ENCODE measurements at regions not wholly inside any gene's neighbourhood (a gene's known extent, or its start where the extent isn't known, plus 50 kb on each side); places are given as distances from the start of the nearest gene placed in this dataset.

DNA sequence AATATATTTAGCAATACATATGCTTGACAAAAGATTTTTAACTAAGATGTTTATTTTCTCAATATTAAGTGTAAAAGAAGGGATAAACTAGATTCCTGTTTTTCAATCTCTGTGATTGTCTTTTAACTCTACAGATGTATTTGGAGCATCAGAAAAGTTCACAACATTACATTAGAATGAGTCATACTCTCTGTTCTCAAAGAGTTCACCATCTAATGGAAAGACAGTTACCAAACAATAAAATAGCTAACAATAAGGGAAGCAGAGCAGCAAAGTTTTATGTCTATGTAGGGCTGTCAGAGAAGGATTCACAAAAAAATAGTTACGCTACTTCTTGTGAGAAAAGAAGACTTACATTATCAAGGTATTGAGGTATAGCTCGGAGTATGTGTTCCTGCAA lies 109.2 kb upstream of the MAP2 start:
- Histone ChIP-seq H3K4me3 (ENCODE audit: low read length) (no peak overlapping the region), H3K4me2 (ENCODE audit: low read length) (no peak overlapping the region), H3K9ac (ENCODE audit: low read depth, low read length) (no peak overlapping the region), H3K9me3 (replicated peaks; ENCODE audit: low read length) (no peaks in the 10 kb centered on the region), H3K27me3 (ENCODE audit: control insufficient read depth, insufficient read depth, low read length) (peaks cover 3% of the 10 kb centered on the region), H3K4me1 (ENCODE audit: control insufficient read depth, insufficient read depth, low read length) (no peaks in the 10 kb centered on the region), H3K36me3 (ENCODE audit: insufficient read depth, low read length) (no peaks in the 10 kb centered on the region)

DNA sequence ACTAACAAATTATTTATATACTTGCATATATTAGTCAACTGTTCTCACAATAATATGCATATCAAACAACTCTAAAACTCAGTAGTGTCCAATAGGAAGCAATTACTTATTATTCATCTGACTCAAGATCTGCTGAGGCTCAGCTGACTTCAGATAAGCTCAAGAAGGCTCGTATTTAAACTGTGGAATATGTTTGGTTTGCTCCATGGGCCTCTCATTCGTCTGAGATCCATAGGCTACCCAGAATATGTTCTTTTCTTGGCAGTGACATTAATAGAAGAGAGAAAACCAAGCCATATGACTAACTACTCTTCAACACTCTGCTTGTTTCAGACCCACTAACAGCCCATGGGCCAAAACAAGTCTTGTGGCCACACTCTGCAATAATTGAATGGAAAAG lies 107.7 kb upstream of the MAP2 start:
- Histone ChIP-seq H3K36me3 (ENCODE audit: insufficient read depth, low read length) (no peaks in the 10 kb centered on the region), H3K9ac (ENCODE audit: low read depth, low read length) (no peak overlapping the region), H3K27me3 (ENCODE audit: control insufficient read depth, insufficient read depth, low read length) (no peaks in the 10 kb centered on the region), H3K4me3 (ENCODE audit: low read length) (no peak overlapping the region), H3K4me1 (ENCODE audit: control insufficient read depth, insufficient read depth, low read length) (peaks cover 3% of the 10 kb centered on the region), H3K9me3 (replicated peaks; ENCODE audit: low read length) (no peaks in the 10 kb centered on the region), H3K4me2 (ENCODE audit: low read length) (no peak overlapping the region)

DNA sequence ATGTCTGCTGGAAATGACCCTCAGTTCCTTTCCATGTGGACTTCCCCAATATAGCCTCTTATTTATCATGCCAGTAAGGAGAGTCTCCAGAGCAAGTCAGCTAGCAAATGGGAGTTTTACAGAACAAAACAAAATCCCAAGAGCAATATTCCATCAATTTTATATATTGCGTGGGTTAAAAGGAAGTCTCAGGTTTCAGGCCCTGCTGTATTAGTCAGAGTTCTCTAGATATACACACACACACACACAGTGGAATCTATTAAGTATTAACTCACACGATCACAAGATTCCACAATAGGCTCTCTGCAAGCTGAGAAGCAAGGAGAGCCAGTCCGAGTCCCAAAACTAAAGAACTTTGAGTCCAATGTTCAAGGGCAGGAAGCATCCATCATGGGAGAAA lies 102.8 kb upstream of the MAP2 start:
- no peaks in the 10 kb centered on the region for H3K9me3 ChIP-seq (replicated peaks; ENCODE audit: low read length)
- H3K9ac ChIP-seq (ENCODE audit: low read depth, low read length) = no peak overlapping the region
- H3K4me3 ChIP-seq (ENCODE audit: low read length) = no peak overlapping the region
- peak overlapping the region; percentile 21 for H3K4me2 ChIP-seq (ENCODE audit: low read length)
- H3K36me3 ChIP-seq (ENCODE audit: insufficient read depth, low read length) = no peaks in the 10 kb centered on the region
- peaks cover 9% of the 10 kb centered on the region for H3K4me1 ChIP-seq (ENCODE audit: control insufficient read depth, insufficient read depth, low read length)
- H3K27me3 ChIP-seq (ENCODE audit: control insufficient read depth, insufficient read depth, low read length) = no peaks in the 10 kb centered on the region

DNA sequence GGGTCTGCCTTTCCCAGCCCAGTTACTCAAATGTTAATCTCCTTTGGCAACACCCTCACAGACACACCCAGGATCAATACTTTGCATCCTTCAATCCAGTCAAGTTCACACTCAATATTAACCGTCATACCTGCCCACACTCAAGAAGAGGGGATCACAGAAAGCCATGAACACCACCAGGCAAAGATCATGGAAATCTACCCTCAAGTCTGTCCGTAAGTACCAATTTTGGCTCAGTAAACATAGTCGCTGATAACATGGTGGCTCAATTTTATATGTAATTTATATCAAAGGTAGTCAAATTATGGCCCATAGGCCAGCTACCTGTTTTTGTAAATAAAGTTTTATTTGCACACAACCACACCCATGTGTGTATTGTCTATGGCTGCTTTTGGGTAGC lies 102.3 kb upstream of the MAP2 start:
- Histone ChIP-seq H3K27me3 (ENCODE audit: control insufficient read depth, insufficient read depth, low read length) (no peaks in the 10 kb centered on the region), H3K4me1 (ENCODE audit: control insufficient read depth, insufficient read depth, low read length) (peaks cover 9% of the 10 kb centered on the region), H3K36me3 (ENCODE audit: insufficient read depth, low read length) (no peaks in the 10 kb centered on the region), H3K4me3 (ENCODE audit: low read length) (no peak overlapping the region), H3K4me2 (ENCODE audit: low read length) (peak overlapping the region; percentile 21), H3K9me3 (replicated peaks; ENCODE audit: low read length) (no peaks in the 10 kb centered on the region), H3K9ac (ENCODE audit: low read depth, low read length) (no peak overlapping the region)

DNA sequence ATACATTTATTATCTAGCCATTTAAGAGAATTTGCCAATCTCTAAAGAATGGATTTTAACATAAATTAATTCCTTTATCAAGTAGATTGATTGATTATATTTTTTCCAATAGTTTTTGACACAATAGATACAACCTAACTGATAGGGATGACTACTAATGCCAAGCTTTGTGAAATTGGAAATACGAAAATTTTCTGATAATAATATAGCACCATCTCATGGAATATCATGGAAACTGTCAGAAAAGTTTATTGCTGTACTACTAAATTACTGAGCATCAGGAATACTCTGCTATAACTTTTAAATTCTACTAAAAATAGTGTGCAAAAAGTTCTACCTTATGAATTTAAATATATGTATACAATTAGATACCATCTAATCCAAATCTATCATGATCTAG lies 101.8 kb upstream of the MAP2 start:
- Histone ChIP-seq H3K4me1 (ENCODE audit: control insufficient read depth, insufficient read depth, low read length) (peaks cover 9% of the 10 kb centered on the region), H3K36me3 (ENCODE audit: insufficient read depth, low read length) (no peaks in the 10 kb centered on the region), H3K9me3 (replicated peaks; ENCODE audit: low read length) (no peaks in the 10 kb centered on the region), H3K9ac (ENCODE audit: low read depth, low read length) (no peak overlapping the region), H3K27me3 (ENCODE audit: control insufficient read depth, insufficient read depth, low read length) (no peaks in the 10 kb centered on the region), H3K4me3 (ENCODE audit: low read length) (no peak overlapping the region), H3K4me2 (ENCODE audit: low read length) (no peak overlapping the region)

DNA sequence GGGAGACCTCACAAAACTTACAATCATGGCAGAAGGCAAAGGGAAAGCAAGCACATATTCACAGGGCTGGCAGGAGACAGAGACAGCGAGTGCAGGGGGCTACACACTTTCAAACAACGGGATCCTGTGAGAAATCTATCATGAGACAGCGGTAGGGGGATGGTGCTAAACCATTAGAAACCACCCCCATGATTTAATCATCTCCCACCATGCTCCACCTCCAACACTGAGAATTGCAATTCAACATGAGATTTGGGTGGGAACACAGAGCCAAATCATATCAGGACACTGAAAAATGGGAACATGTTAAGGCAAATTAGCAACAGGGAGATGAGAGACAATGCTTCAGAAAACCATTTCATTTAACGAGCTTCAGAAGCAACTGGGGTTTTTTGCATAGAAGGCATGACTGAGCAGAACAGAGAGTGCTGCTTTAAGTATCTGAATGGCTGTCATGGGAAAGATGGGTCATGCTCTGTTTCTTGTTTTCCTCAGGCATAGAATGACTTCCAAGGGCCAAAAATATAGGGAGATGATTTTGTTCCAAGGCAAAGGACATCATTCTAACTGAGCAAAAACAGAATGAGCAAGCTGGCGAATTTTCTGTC lies 100.8 kb upstream of the MAP2 start:
- peaks cover 9% of the 10 kb centered on the region for H3K4me1 ChIP-seq (ENCODE audit: control insufficient read depth, insufficient read depth, low read length)
- no peak overlapping the region for H3K4me3 ChIP-seq (ENCODE audit: low read length)
- no peak overlapping the region for H3K9ac ChIP-seq (ENCODE audit: low read depth, low read length)
- no peaks in the 10 kb centered on the region for H3K36me3 ChIP-seq (ENCODE audit: insufficient read depth, low read length)
- H3K9me3 ChIP-seq (replicated peaks; ENCODE audit: low read length) = no peaks in the 10 kb centered on the region
- H3K4me2 ChIP-seq (ENCODE audit: low read length) = no peak overlapping the region
- no peaks in the 10 kb centered on the region for H3K27me3 ChIP-seq (ENCODE audit: control insufficient read depth, insufficient read depth, low read length)

DNA sequence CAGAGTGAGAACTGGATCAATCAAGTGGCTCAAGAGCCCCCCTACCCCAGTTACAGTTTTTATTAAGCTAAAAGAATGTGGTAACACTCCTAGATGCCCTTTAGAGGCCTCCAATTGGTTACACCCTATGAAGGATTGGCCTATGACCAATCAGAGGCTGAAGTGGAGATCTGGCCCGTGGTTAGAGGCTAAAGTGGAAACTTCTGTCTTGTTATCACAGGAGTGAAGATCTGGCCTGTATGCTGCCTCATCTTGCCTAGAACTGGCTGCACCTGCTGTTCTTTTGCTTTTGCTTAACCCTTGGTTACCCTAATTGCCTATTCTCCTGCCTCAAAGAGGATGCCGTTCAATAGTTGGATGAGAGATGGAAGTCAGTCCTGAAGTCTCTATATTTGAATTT lies 100.1 kb upstream of the MAP2 start:
- Histone ChIP-seq H3K36me3 (ENCODE audit: insufficient read depth, low read length) (no peaks in the 10 kb centered on the region), H3K9ac (ENCODE audit: low read depth, low read length) (no peak overlapping the region), H3K4me1 (ENCODE audit: control insufficient read depth, insufficient read depth, low read length) (peaks cover 9% of the 10 kb centered on the region), H3K4me2 (ENCODE audit: low read length) (no peak overlapping the region), H3K27me3 (ENCODE audit: control insufficient read depth, insufficient read depth, low read length) (no peaks in the 10 kb centered on the region), H3K9me3 (replicated peaks; ENCODE audit: low read length) (no peaks in the 10 kb centered on the region), H3K4me3 (ENCODE audit: low read length) (no peak overlapping the region)

DNA sequence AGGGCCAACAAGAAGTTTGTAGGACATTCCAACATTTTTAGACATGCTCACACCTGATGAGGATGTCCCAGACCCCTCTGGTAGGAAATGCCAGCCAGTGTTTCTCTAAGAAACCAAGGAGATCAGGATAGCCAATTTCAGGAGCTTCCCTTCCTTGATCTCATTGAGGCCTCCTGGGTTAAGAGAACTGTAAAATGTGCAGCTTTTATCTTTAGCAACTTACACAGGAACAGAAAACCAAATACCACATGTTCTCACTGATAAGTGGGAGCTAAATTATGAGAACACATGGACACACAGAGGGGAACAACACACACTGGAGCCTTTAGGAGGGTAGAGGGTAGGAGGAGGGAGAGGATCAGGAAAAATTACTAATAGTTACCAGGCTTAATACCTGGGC lies 99.6 kb upstream of the MAP2 start:
- Histone ChIP-seq H3K27me3 (ENCODE audit: control insufficient read depth, insufficient read depth, low read length) (no peaks in the 10 kb centered on the region), H3K4me3 (ENCODE audit: low read length) (no peak overlapping the region), H3K9me3 (replicated peaks; ENCODE audit: low read length) (no peaks in the 10 kb centered on the region), H3K4me2 (ENCODE audit: low read length) (no peak overlapping the region), H3K36me3 (ENCODE audit: insufficient read depth, low read length) (no peaks in the 10 kb centered on the region), H3K4me1 (ENCODE audit: control insufficient read depth, insufficient read depth, low read length) (peaks cover 9% of the 10 kb centered on the region), H3K9ac (ENCODE audit: low read depth, low read length) (no peak overlapping the region)

DNA sequence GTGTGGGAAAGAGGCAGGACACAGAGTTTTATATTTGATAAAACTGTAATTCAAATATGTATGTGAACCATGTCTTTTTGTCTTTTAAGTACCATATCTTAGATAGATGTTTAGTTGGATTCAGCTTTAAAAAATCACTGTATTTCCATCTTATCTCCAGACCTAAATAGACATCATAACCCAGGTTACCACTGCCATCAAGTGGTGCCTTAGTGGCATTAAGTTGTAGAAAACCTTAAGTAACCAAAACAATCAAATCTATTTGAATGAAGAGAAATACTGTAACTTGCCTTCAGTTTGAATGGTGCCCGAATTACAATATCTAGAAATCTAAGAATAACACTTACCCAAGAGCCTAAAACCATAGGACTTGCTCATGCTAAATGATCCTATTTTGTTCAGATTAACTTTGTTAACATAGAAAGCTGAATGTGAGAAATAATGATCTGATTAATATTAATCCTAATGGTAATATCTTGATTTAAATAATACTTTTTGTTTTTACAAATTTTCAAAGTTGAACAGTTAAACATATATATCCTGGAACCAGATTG lies 92.5 kb upstream of the MAP2 start:
- Histone ChIP-seq H3K9ac (ENCODE audit: low read depth, low read length) (no peak overlapping the region), H3K4me1 (ENCODE audit: control insufficient read depth, insufficient read depth, low read length) (no peaks in the 10 kb centered on the region)

DNA sequence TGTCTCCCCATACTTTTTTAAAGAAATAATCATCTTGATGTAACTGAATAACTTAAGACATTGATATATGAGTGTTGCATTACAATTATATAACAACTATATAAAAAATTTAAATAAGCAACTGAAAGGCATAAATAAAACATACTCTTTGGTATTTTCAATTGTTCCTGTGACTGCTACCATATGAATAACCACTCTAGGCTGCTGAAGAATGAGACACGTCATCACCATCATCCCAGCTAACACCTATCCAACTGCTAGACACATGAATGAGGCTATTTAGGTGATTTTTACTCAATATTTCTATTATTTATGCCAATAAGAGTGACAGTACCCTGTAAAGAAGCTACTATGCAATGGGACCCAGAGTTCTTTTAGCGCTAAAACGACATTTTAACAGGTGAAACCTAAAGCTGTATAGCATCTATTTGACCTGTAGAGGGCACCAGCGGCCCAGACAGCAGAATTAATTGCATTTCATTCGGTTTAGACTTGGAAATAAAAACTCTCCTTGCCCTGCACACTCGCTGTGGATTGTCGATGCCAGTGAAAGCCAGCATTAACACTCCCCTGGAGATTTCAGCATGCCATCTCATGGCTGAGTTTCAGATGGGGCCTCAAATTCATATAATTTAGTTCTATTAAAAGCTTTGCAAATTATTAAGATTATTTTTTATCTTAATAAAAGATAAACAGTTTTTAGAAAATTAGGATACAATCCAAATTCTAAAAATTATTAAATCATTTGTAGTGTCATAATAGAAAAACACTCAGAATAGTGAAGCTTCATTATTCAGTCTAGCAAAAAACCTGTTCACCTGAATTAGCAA lies 89.4 kb upstream of the MAP2 start:
- no peaks in the 10 kb centered on the region for H3K9me3 ChIP-seq (replicated peaks; ENCODE audit: low read length)
- no peaks in the 10 kb centered on the region for H3K27me3 ChIP-seq (ENCODE audit: control insufficient read depth, insufficient read depth, low read length)
- H3K4me3 ChIP-seq (ENCODE audit: low read length) = no peak overlapping the region
- H3K36me3 ChIP-seq (ENCODE audit: insufficient read depth, low read length) = no peaks in the 10 kb centered on the region
- no peak overlapping the region for H3K9ac ChIP-seq (ENCODE audit: low read depth, low read length)
- no peak overlapping the region for H3K4me2 ChIP-seq (ENCODE audit: low read length)
- no peaks in the 10 kb centered on the region for H3K4me1 ChIP-seq (ENCODE audit: control insufficient read depth, insufficient read depth, low read length)

More for the DNA sequence above, 92.5 kb upstream of the MAP2 start:
- H3K4me2 ChIP-seq (ENCODE audit: low read length) = no peak overlapping the region
- H3K36me3 ChIP-seq (ENCODE audit: insufficient read depth, low read length) = no peaks in the 10 kb centered on the region
- H3K4me3 ChIP-seq (ENCODE audit: low read length) = no peak overlapping the region
- H3K27me3 ChIP-seq (ENCODE audit: control insufficient read depth, insufficient read depth, low read length) = no peaks in the 10 kb centered on the region
- H3K9me3 ChIP-seq (replicated peaks; ENCODE audit: low read length) = no peaks in the 10 kb centered on the region

DNA sequence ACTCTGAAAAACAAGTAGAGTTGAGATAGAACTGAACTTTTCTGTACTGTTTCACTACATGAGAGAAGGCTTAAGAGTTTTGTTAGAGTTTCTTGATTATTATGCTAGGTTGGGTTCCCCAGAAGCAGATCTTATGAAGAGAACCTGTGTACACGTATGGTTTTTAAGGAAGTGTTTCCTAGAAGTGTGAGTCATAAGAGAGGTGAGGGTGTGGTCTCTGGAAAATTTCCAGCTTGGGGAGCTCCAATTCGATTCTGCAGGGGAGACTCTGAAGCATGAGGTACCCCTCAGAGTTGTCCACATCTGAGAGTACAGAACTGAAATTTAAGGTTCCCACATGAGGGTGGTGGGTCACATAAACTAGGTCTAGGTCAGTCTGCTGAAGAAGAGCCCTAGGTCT lies 83.3 kb upstream of the MAP2 start:
- Histone ChIP-seq H3K27me3 (ENCODE audit: control insufficient read depth, insufficient read depth, low read length) (no peaks in the 10 kb centered on the region), H3K4me1 (ENCODE audit: control insufficient read depth, insufficient read depth, low read length) (no peaks in the 10 kb centered on the region)

DNA sequence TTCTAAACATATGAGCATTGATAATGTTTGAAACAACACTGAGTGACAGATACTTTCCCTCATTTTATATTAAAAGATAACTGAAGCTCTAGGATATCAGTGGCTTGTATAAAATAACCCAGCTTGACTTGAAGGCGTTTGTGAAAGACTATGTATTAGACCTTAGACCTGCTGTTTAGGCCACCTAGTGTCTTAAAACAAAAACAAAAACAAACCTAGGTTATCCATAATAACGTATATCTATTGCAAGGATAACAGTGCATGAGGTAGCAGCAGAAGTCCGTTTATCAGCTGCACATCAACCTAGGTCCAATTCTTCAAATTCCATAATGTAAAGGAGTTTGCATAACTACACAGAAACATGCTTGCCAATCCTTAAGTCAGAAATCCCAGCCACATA lies 79.5 kb upstream of the MAP2 start:
- no peaks in the 10 kb centered on the region for H3K4me1 ChIP-seq (ENCODE audit: control insufficient read depth, insufficient read depth, low read length)
- H3K9ac ChIP-seq (ENCODE audit: low read depth, low read length) = no peak overlapping the region
- H3K9me3 ChIP-seq (replicated peaks; ENCODE audit: low read length) = no peaks in the 10 kb centered on the region
- no peak overlapping the region for H3K4me3 ChIP-seq (ENCODE audit: low read length)
- no peaks in the 10 kb centered on the region for H3K27me3 ChIP-seq (ENCODE audit: control insufficient read depth, insufficient read depth, low read length)
- H3K36me3 ChIP-seq (ENCODE audit: insufficient read depth, low read length) = no peaks in the 10 kb centered on the region
- no peak overlapping the region for H3K4me2 ChIP-seq (ENCODE audit: low read length)

More for the DNA sequence above, 83.3 kb upstream of the MAP2 start:
- Histone ChIP-seq H3K9ac (ENCODE audit: low read depth, low read length) (no peak overlapping the region), H3K36me3 (ENCODE audit: insufficient read depth, low read length) (no peaks in the 10 kb centered on the region), H3K9me3 (replicated peaks; ENCODE audit: low read length) (no peaks in the 10 kb centered on the region), H3K4me2 (ENCODE audit: low read length) (no peak overlapping the region), H3K4me3 (ENCODE audit: low read length) (no peak overlapping the region)

Measured in skeletal muscle satellite cell (primary cell).